K562 (cell line): ENCODE measurements at regions not wholly inside any gene's neighbourhood (a gene's known extent, or its start where the extent isn't known, plus 50 kb on each side); places are given as distances from the start of the nearest gene placed in this dataset.

Experiments
- ATAC-seq: fragments of 200-7000 bp; cut with Tn5 transposase; 3 replicates; pipeline ENCODE4 v1.9.1; 2020; ENCODE audit warnings: moderate library complexity
- BruUV-seq: library from RNA; stranded (reverse); fragments of 400-500 nt; replicated peaks from 2 replicates; lab custom pipeline; 2021; lab: Mats Ljungman, UMichigan
- CTCF ChIA-PET: fragments of 300-600 bp; formaldehyde crosslinking; extraction: SDS; loops from one replicate; lab custom pipeline; 2021; ENCODE audit warnings: low intra/inter-chr PET ratio; lab: Yijun Ruan, JAX
- POLR2A ChIA-PET: fragments of 300-600, 350-650 bp; sonication (Branson Sonifier 250); formaldehyde crosslinking; extraction: SDS; loops from one replicate; lab custom pipeline; 2021; ENCODE audit warnings: antibody characterized with exemption, inconsistent platforms; lab: Yijun Ruan, JAX
- DNase-seq, 4 experiments: peaks; one replicate each; pipeline versions ENCODE4 v3.0.0 to v3.0.0-alpha.2; 2011 to 2018; ENCODE audit warnings: low spot score in 3 of 4, mixed read lengths in 3 of 4; ENCODE audit errors: extremely low read depth in 1 of 4
- FAIRE-seq: peaks from 2 replicates; lab custom pipeline; 2011; peaks lifted over from hg19 to GRCh38; lab: Jason Lieb, UNC
- H2AFZ ChIP-seq: 2 replicates; pipeline ENCODE4 v1.6.0; 2011; ENCODE audit warnings: low read depth, low read length, control low read depth, inconsistent platforms
- H3K27ac ChIP-seq: fragments of 200-600 bp; 3 replicates; pipeline ENCODE4 v1.8.0; 2011; ENCODE audit warnings: low read depth, mild to moderate bottlenecking, control low read depth, inconsistent platforms, low read length, moderate library complexity, mixed read lengths; ENCODE audit errors: extremely low read depth
- H3K27me3 ChIP-seq, 2 experiments: fragments of 300-600 bp in 1 of 2; 2 replicates in 1 of 2; 3 replicates in 1 of 2; pipeline versions ENCODE4 v1.6.0 to v1.8.0; 2011; ENCODE audit warnings: inconsistent platforms in 2 of 2, low read length in 2 of 2, mild to moderate bottlenecking in 1 of 2, mixed read lengths in 1 of 2, moderate library complexity in 1 of 2; ENCODE audit not compliant: control insufficient read depth in 2 of 2, insufficient read depth in 2 of 2
- H3K36me3 ChIP-seq: fragments of 300-600 bp; 3 replicates; pipeline ENCODE4 v1.8.0; 2011; ENCODE audit warnings: mild to moderate bottlenecking, low read length, inconsistent platforms; ENCODE audit not compliant: control insufficient read depth, insufficient read depth
- H3K4me1 ChIP-seq, 2 experiments: fragments of 200-600 bp in 1 of 2; replicated peaks in 1 of 2; 2 replicates in 1 of 2; 3 replicates in 1 of 2; pipeline versions ENCODE4 v1.5.1 to v1.8.0; 2011; ENCODE audit warnings: inconsistent platforms in 2 of 2, low read length in 2 of 2, mild to moderate bottlenecking in 1 of 2, mixed read lengths in 1 of 2, moderate library complexity in 1 of 2; ENCODE audit not compliant: control insufficient read depth in 2 of 2, insufficient read depth in 2 of 2
- H3K4me2 ChIP-seq: 2 replicates; pipeline ENCODE4 v1.6.1; 2011; ENCODE audit warnings: low read length, control low read depth, inconsistent platforms, mixed read lengths; ENCODE audit not compliant: insufficient read depth
- H3K4me3 ChIP-seq: fragments of 200-600 bp; sonication (generic), shearing (Covaris generic); 2 replicates; pipeline ENCODE4 v1.5.1; 2016; ENCODE audit warnings: control low read depth, inconsistent platforms
- H3K79me2 ChIP-seq: fragments of 200-600 bp; 3 replicates; pipeline ENCODE4 v1.8.0; 2011; ENCODE audit warnings: low read length, inconsistent platforms; ENCODE audit not compliant: control insufficient read depth, insufficient read depth
- H3K9ac ChIP-seq, 2 experiments: 2 replicates each; pipeline versions ENCODE4 v1.6.0 to v1.6.1; 2011; ENCODE audit warnings: low read depth in 2 of 2, low read length in 2 of 2, control low read depth in 1 of 2, inconsistent platforms in 1 of 2, mild to moderate bottlenecking in 1 of 2, mixed read lengths in 1 of 2; ENCODE audit not compliant: insufficient read depth in 1 of 2
- H3K9me1 ChIP-seq: one replicate; pipeline ENCODE4 v1.6.0; 2011; ENCODE audit warnings: inconsistent platforms, mild to moderate bottlenecking, low read length, moderate library complexity; ENCODE audit not compliant: control insufficient read depth, insufficient read depth
- H3K9me3 ChIP-seq: replicated peaks from 2 replicates; pipeline ENCODE4 v1.5.1; 2011; ENCODE audit warnings: low read depth, low read length, inconsistent platforms; ENCODE audit not compliant: control insufficient read depth, insufficient read depth
- H4K20me1 ChIP-seq: replicated peaks from 2 replicates; pipeline ENCODE4 v1.6.1; 2011; ENCODE audit warnings: low read length, inconsistent platforms, mixed read lengths; ENCODE audit not compliant: control insufficient read depth, insufficient read depth
- ELF1 ChIP-seq: fragments of 200-800 bp; sonication (Bioruptor generic); IDR thresholded peaks from 2 replicates; pipeline ENCODE4 v1.6.1; 2016; ENCODE audit warnings: missing genetic modification characterization, missing compliant biosample characterization
- MEF2D ChIP-seq: conservative IDR thresholded peaks from 2 replicates; pipeline ENCODE4 v1.6.1; 2016; ENCODE audit warnings: low read depth, missing genetic modification characterization, missing compliant biosample characterization
- MEIS2 ChIP-seq: fragments of 450-650 bp; IDR thresholded peaks from 2 replicates; pipeline ENCODE4 v1.6.1; 2014; ENCODE audit warnings: mild to moderate bottlenecking; ENCODE audit not compliant: partially characterized antibody
- NELFE ChIP-seq: IDR thresholded peaks from 2 replicates; pipeline ENCODE4 v1.6.1; 2011; ENCODE audit warnings: mild to moderate bottlenecking; ENCODE audit not compliant: insufficient read depth, insufficient read length
- RB1 ChIP-seq: fragments of 450-650 bp; IDR thresholded peaks from 2 replicates; pipeline ENCODE4 v1.6.1; 2017; ENCODE audit warnings: low read depth, mild to moderate bottlenecking
- ZNF589 ChIP-seq: fragments of 200-800 bp; sonication (Bioruptor generic); IDR thresholded peaks from 2 replicates; pipeline ENCODE4 v1.6.1; 2016; ENCODE audit warnings: low read depth, missing genetic modification characterization, missing compliant biosample characterization
- WGBS: fragments of 100-300 bp; shearing (Covaris generic); methylation state at CpG from one replicate; pipeline ENCODE4 v1.1.6; 2016; ENCODE audit warnings: low coverage, mixed read lengths; ENCODE audit not compliant: insufficient coverage; ENCODE audit errors: missing lambda C conversion rate; 5-methylcytosine and 5-hydroxymethylcytosine counted together
- in situ Hi-C: fragments of 300-500 bp; cut with MboI; formaldehyde crosslinking; loops from 4 replicates; pipeline ENCODE4 v1.15.0; 2018; ENCODE audit warnings: inconsistent platforms, mixed read lengths
- intact Hi-C: fragments of 100-400 bp; cut with micrococcal nuclease; formaldehyde crosslinking; loops from 2 replicates; pipeline ENCODE4 v1.14.2; 2022

GRCh38 chr15:92545996-92546395 is 109.6 kb downstream of the FAM174B start:
- Histone ChIP-seq H3K9ac (no peak overlapping the region), H4K20me1 (no peaks in the 10 kb centered on the region), H3K36me3 (no peaks in the 10 kb centered on the region), H3K4me1 (no peaks in the 10 kb centered on the region), H2AFZ (no peak overlapping the region)
- POLR2A ChIA-PET, result interaction anchor here (1.7 kb wide), 1 partner anchor 135 kb away, joined by 3 read pairs; no protein-coding TSS in a partner anchor
- in situ Hi-C loops (no loop called here), intact Hi-C loops (no loop called here)
- DNase-seq (no peak), ATAC-seq (no peak)
- CTCF ChIA-PET, result no interaction called here
- TF ChIP-seq RB1, result no peak
- TF ChIP-seq MEIS2, result no peak
- TF ChIP-seq, all 486 proteins: peak for 0
- no peaks in the 10 kb centered on the region for H3K9me1 ChIP-seq
- H3K27ac ChIP-seq, result no peak overlapping the region
- H3K4me2 ChIP-seq, result no peak overlapping the region
- no peak overlapping the region for H3K4me3 ChIP-seq
- no TSS peak for BruUV-seq
- FAIRE-seq, result no peak
- no peaks in the 10 kb centered on the region for H3K79me2 ChIP-seq
- no peaks in the 10 kb centered on the region for H3K27me3 ChIP-seq
- H3K9me3 ChIP-seq, result no peaks in the 10 kb centered on the region

- POLR2A ChIA-PET, result interaction anchor here (0.5 kb wide), 1 partner anchor 9 kb away, joined by 3 read pairs; no protein-coding TSS in a partner anchor
- H3K36me3 ChIP-seq, result no peaks in the 10 kb centered on the region
- intact Hi-C loops, result no loop called here
- H3K27ac ChIP-seq, result no peak overlapping the region
- no peaks in the 10 kb centered on the region for H4K20me1 ChIP-seq
- H3K9me1 ChIP-seq, result no peaks in the 10 kb centered on the region
- ATAC-seq (no peak), DNase-seq (no peak), FAIRE-seq (no peak)
- H3K4me2 ChIP-seq, result no peak overlapping the region
- CTCF ChIA-PET, result no interaction called here
- no peak overlapping the region for H3K9ac ChIP-seq
- no peaks in the 10 kb centered on the region for H3K79me2 ChIP-seq
- no peaks in the 10 kb centered on the region for H3K27me3 ChIP-seq
- 0% methylated on average over 7 of the region's 7 CpGs for WGBS
- no peaks in the 10 kb centered on the region for H3K9me3 ChIP-seq
- in situ Hi-C loops, result no loop called here
- BruUV-seq, result no TSS peak
- H3K4me3 ChIP-seq, result no peak overlapping the region
- H2AFZ ChIP-seq, result no peak overlapping the region
- H3K4me1 ChIP-seq, result no peaks in the 10 kb centered on the region
- TF ChIP-seq NELFE (no peak), ELF1 (no peak), ZNF589 (CRISPR knock-in tag) (no peak), MEF2D (tag) (no peak)
Observed at GRCh38 chr15:92541291-92542200, 114.0 kb downstream of the FAM174B start.
